Endothelial cell (in vitro differentiated cells): ENCODE measurements at regions not wholly inside any gene's neighbourhood (a gene's known extent, or its start where the extent isn't known, plus 50 kb on each side); places are given as distances from the start of the nearest gene placed in this dataset.
"Not testable (repeated sequence)": the region's sequence is repeated elsewhere in the genome, so short reads cannot be mapped to it uniquely, and the experiment has no call there.

ENCODE experiments used
- DNase-seq: peaks from one replicate; pipeline ENCODE4 v3.0.0; 2021; ENCODE audit warnings: low spot score
- H3K27ac Mint-ChIP-seq: one replicate; pipeline ENCODE4 v1.8.0; 2021; ENCODE audit warnings: mixed read lengths, inconsistent platforms; ENCODE audit not compliant: unreplicated experiment
- H3K27me3 Mint-ChIP-seq: one replicate; pipeline ENCODE4 v1.8.0; 2021; ENCODE audit warnings: mild to moderate bottlenecking, moderate library complexity, mixed read lengths, inconsistent platforms; ENCODE audit not compliant: unreplicated experiment
- H3K36me3 Mint-ChIP-seq: one replicate; pipeline ENCODE4 v1.8.0; 2021; ENCODE audit warnings: mild to moderate bottlenecking, low read depth, mixed read lengths, inconsistent platforms; ENCODE audit not compliant: unreplicated experiment
- H3K4me1 Mint-ChIP-seq: one replicate; pipeline ENCODE4 v1.8.0; 2021; ENCODE audit warnings: mild to moderate bottlenecking, mixed read lengths, inconsistent platforms; ENCODE audit not compliant: unreplicated experiment
- H3K4me3 Mint-ChIP-seq: one replicate; pipeline ENCODE4 v1.8.0; 2021; ENCODE audit warnings: mild to moderate bottlenecking, mixed read lengths, inconsistent platforms; ENCODE audit not compliant: unreplicated experiment
- H3K9me3 Mint-ChIP-seq: one replicate; pipeline ENCODE4 v1.8.0; 2021; ENCODE audit warnings: mixed read lengths, inconsistent platforms; ENCODE audit not compliant: unreplicated experiment

DNA sequence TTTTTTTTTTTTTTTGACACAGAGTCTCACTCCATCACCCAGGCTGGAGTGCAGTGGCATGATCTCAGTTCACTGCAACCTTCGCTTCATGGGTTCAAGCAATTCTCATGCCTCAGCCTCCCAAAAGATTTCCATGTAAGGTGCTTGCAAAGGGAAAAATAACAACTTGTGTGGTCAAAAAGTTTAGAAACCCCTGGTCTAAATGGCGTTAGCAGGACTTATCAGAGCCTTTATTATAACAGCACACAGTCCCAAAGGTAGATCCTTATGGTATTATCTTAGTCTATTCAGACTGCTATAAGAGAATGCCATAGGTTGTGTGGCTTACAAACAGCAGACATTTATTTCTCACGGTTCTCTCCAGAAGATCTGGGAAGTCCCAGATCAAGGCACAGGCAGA lies 135.0 kb downstream of the NPIPA8 start:
- not testable (repeated sequence) for H3K36me3 Mint-ChIP-seq, H3K4me3 Mint-ChIP-seq, H3K4me1 Mint-ChIP-seq, H3K9me3 Mint-ChIP-seq, H3K27me3 Mint-ChIP-seq, H3K27ac Mint-ChIP-seq, DNase-seq

DNA sequence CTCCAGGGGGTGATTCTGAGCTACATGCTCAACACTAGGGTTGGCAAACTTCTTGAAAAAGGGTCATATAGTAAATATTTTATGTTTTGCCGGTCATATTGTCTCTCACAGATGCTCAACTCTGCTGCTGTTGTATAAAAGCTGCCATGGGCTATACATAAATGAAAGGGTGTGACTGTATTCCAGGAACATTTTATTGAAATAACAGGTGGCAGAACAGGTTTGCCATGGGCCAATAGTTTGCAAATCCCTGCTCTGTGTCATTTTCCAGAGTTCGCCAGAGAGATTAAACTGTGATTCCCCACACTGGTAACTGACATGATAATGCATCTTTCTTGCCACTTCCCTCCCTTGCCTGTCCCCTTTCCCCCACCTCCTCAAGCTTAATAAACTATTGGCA lies 144.1 kb downstream of the NPIPA8 start:
- not testable (repeated sequence) for H3K27ac Mint-ChIP-seq, H3K4me3 Mint-ChIP-seq, DNase-seq, H3K36me3 Mint-ChIP-seq, H3K4me1 Mint-ChIP-seq, H3K27me3 Mint-ChIP-seq, H3K9me3 Mint-ChIP-seq

GRCh38 chr16:18190179-18190578 lies 146.4 kb downstream of the NPIPA8 start:
- not testable (repeated sequence) for H3K9me3 Mint-ChIP-seq, DNase-seq, H3K27me3 Mint-ChIP-seq, H3K4me1 Mint-ChIP-seq, H3K27ac Mint-ChIP-seq, H3K36me3 Mint-ChIP-seq, H3K4me3 Mint-ChIP-seq

- H3K9me3 Mint-ChIP-seq, H3K27ac Mint-ChIP-seq, H3K4me1 Mint-ChIP-seq, DNase-seq, H3K36me3 Mint-ChIP-seq, H3K27me3 Mint-ChIP-seq, H3K4me3 Mint-ChIP-seq: not testable (repeated sequence)
These were observed 151.8 kb downstream of the NPIPA8 start for GRCh38 chr16:18184755-18185154.

DNA sequence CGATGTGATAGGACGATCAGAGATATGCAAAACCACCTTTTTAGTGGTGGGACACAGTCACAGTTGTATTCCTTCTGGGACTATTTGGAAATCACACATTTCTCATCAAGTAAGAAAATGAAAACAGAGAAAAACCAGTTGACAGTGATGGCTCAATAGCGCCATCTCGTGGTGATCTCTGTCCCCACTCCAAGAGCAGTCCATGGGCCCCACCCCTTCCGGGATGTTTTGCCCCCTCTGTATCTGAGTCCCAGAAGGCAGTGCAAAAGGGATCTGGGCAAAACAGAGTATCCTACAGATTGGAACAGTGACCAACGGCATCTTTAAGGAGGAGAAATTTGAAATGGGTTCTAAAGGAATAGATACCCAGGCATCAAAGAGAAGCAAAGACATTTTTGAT lies 155.5 kb downstream of the NPIPA8 start:
- not testable (repeated sequence) for H3K27me3 Mint-ChIP-seq, H3K4me1 Mint-ChIP-seq, H3K4me3 Mint-ChIP-seq, DNase-seq, H3K36me3 Mint-ChIP-seq, H3K9me3 Mint-ChIP-seq, H3K27ac Mint-ChIP-seq

- not testable (repeated sequence) for H3K27me3 Mint-ChIP-seq, H3K27ac Mint-ChIP-seq, H3K4me3 Mint-ChIP-seq, H3K4me1 Mint-ChIP-seq, H3K9me3 Mint-ChIP-seq, H3K36me3 Mint-ChIP-seq, DNase-seq
These were observed 162.5 kb downstream of the NPIPA8 start for GRCh38 chr16:18173945-18174497.

GRCh38 chr16:18162293-18162692 lies 174.2 kb downstream of the NPIPA8 start:
- H3K4me1 Mint-ChIP-seq, H3K4me3 Mint-ChIP-seq, H3K27me3 Mint-ChIP-seq, H3K36me3 Mint-ChIP-seq, DNase-seq, H3K9me3 Mint-ChIP-seq, H3K27ac Mint-ChIP-seq: not testable (repeated sequence)

DNA sequence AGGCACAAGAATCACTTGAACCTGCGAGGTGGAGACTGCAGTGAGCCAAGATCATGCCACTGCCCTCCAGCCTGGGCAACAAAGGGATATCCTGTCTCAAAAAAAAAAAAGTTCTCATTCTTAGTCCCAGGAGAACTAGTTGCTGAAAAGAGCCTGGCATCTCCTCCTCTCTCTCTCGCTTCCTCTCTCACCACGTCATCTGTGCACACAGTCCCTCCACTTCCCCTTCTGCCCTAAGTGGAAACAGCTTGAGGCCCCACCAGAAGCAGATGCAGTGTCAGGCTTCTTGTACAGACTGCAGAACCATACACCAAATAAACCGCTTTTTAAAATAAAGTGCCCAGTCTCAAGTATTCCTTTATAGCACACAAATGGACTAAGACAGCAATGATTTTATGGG lies 175.3 kb downstream of the NPIPA8 start:
- not testable (repeated sequence) for H3K36me3 Mint-ChIP-seq

GRCh38 chr16:18159185-18159584 lies 177.4 kb downstream of the NPIPA8 start:
- H3K4me1 Mint-ChIP-seq, H3K27ac Mint-ChIP-seq: not testable (repeated sequence)

More for the DNA sequence above, 175.3 kb downstream of the NPIPA8 start:
- H3K27ac Mint-ChIP-seq, H3K27me3 Mint-ChIP-seq, DNase-seq, H3K9me3 Mint-ChIP-seq, H3K4me1 Mint-ChIP-seq, H3K4me3 Mint-ChIP-seq: not testable (repeated sequence)

GRCh38 chr16:18157854-18158253 lies 178.7 kb downstream of the NPIPA8 start:
- not testable (repeated sequence) for H3K4me1 Mint-ChIP-seq, H3K36me3 Mint-ChIP-seq, H3K27ac Mint-ChIP-seq, H3K9me3 Mint-ChIP-seq, H3K4me3 Mint-ChIP-seq, H3K27me3 Mint-ChIP-seq, DNase-seq

More at GRCh38 chr16:18159185-18159584, 177.4 kb downstream of the NPIPA8 start:
- not testable (repeated sequence) for H3K4me3 Mint-ChIP-seq, H3K36me3 Mint-ChIP-seq, H3K27me3 Mint-ChIP-seq, DNase-seq, H3K9me3 Mint-ChIP-seq

- H3K36me3 Mint-ChIP-seq, H3K27me3 Mint-ChIP-seq, H3K4me1 Mint-ChIP-seq, H3K4me3 Mint-ChIP-seq, H3K9me3 Mint-ChIP-seq, H3K27ac Mint-ChIP-seq, DNase-seq: not testable (repeated sequence)
These were observed 183.7 kb downstream of the NPIPA8 start for GRCh38 chr16:18152832-18153231.

DNA sequence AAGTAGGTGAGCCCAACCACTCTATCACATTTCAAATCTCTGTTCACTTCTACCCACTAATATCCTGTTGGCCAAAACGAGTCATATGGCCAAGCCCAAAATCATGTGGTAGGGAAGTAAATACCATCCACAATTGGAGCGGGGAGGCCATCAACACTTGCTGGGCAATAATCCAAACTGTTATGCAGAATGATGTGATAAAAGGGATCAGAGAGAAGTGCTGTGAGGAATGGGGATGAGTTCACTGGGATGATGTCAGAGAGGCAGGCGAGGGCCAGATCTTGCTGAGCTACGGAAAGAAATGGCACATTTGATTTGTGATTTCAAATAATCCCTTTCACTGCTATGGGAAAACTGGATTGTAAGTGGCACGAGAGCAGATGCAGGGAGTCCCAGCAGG lies 188.4 kb downstream of the NPIPA8 start:
- H3K27ac Mint-ChIP-seq, H3K4me1 Mint-ChIP-seq, H3K36me3 Mint-ChIP-seq, H3K9me3 Mint-ChIP-seq, H3K4me3 Mint-ChIP-seq, H3K27me3 Mint-ChIP-seq, DNase-seq: not testable (repeated sequence)

- not testable (repeated sequence) for H3K27ac Mint-ChIP-seq, DNase-seq, H3K4me3 Mint-ChIP-seq, H3K9me3 Mint-ChIP-seq, H3K4me1 Mint-ChIP-seq, H3K27me3 Mint-ChIP-seq, H3K36me3 Mint-ChIP-seq
These were observed 189.9 kb downstream of the NPIPA8 start for GRCh38 chr16:18146601-18147142.
